GDM1 (cell line): ENCODE measurements at regions not wholly inside any gene's neighbourhood (a gene's known extent, or its start where the extent isn't known, plus 50 kb on each side); places are given as distances from the start of the nearest gene placed in this dataset.
"Not testable (repeated sequence)": the region's sequence is repeated elsewhere in the genome, so short reads cannot be mapped to it uniquely, and the experiment has no call there.

ENCODE experiments used
- DNase-seq: peaks from one replicate; lab custom pipeline; 2025; lab: John Stamatoyannopoulos, UW

DNA sequence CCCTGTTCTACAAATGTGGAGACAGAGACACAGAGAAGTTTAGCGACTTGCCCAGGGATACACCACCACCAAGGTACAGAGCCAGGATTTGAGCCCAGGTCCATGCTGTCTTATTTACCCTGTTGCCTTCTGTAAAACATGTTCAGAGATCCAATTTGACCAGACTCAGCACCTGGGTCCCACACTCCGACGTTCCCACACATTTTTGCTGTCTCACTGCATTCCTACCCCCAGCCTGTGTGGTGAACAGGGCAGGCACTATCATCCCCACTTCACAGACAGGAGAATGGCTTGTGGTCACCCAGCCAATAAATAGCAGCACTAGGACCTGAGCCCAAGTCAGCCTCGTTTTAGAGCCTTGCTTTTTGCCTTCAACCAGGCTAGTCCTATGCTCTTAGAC, 102.8 kb downstream of the PJA1 start:
- no peak for DNase-seq

DNA sequence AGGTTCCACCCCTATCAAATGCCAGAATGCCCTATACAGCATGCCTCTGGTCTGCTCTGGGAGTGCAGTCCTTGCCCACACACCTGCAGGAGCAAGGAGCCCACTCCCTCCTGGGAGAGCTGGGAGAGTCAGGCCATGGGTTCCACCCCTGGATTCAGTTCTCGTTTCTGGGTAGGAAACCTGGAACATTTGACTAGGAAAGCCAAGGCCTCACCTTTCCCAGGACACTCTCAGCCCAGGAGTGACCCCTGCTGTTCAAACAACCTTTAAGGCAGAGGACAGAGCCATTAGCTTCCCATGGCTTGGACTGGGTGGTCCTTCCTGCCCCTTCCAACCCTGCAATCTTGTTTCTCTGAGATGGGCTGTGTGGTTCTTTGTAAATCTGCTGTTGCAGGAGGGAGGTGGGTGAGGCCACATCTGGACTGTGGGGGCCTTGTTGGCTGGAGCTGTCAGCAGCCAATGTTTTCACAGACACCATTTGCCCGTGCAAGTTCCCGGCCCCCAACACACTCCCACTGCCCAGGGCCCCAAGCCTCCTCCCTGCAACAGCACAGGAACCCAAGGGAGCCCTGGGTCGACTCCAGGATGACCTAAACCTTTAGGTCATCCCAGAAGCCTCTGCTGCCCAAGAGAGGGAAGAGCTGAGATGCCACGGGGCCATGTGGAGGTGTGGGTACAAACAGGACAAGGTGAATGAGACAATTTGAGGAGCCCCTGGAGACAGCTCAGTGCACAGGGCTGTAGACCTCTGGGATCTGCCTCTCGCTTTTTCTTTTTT, 104.4 kb downstream of the PJA1 start:
- DNase-seq, result no peak

DNA sequence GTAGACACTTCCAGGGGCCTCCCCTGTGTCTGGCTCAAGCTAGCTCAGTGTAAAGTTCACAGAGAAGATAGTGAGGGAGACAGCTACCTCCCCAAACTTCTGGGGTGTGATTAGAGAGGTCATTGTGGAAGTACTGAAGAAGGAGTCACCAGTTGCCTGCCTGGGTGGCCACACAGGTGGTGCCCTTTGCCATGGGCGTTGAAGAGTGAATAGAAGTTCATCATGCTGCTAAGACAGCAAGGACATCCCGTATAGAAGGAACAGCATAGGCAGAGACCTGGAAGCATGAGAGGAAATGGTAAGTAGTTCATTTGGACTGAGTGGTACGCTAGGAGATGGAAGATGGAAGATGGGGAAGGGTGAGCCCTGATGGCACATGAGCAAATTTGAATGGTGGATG, 110.1 kb downstream of the PJA1 start:
- no peak for DNase-seq

DNA sequence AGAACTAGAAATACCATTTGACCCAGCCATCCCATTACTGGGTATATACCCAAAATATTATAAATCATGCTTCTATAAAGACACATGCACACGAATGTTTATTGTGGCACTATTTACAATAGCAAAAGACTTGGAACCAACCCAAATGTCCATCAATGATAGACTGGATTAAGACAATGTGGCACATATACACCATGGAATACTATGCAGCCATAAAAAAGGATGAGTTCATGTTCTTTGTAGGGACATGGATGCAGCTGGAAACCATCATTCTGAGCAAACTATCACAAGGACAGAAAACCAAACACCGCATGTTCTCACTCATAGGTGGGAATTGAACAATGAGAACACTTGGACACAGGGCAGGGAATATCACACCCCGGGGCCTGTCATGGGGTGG, 110.8 kb downstream of the PJA1 start:
- not testable (repeated sequence) for DNase-seq

DNA sequence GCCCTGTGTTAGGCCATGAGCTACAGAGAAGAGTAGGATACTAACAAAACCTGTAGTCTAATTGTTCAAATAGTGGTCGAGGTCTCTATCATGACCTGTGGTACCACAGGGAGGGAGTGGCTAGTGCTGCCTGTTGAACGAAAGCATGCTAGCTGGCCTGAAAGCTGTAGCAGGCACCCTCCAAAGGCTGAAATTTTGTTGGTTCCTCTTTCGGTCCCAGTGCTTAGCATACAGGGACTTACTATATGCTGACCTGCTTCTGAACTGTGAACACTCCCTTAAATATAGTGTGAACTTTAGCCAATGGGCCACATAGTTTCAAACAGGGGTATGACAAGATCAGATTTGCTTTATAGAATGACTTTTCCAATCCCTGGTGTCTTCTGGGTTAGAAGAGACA, 113.4 kb downstream of the PJA1 start:
- DNase-seq, result no peak

DNA sequence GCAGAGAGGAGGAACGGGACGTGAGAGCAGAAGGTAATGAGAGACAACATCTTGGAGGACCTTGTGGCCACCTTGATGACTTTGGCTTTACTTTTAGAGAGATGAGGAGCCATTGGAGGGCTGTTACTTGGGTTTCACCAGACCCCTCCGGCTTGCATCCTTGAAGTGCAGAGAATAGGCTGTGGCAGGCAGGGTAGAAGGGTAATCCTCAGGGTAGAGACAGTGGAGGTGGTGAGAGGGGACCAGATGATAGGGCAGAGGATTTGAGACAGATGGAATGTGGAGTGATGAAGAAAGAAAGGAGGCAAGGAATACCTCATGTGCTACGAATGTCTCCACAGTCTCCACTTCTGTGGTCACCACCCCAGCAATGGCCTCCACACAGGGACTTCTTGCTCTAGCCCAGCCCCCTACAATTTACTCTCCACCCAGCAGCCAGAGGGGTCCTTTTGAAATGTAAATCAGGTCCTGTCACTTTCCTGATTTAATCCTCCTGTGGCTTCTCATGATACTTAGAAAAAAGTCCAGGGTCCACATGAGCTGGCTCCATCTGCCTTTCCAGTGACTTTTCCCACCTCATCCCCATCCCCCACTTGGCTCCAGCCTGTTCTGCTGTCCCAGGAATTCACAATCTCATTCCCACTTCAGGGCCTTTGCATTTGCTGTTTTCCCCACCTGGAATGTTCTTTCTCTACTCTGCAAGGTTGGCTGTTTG, 115.0 kb downstream of the PJA1 start:
- no peak for DNase-seq

DNA sequence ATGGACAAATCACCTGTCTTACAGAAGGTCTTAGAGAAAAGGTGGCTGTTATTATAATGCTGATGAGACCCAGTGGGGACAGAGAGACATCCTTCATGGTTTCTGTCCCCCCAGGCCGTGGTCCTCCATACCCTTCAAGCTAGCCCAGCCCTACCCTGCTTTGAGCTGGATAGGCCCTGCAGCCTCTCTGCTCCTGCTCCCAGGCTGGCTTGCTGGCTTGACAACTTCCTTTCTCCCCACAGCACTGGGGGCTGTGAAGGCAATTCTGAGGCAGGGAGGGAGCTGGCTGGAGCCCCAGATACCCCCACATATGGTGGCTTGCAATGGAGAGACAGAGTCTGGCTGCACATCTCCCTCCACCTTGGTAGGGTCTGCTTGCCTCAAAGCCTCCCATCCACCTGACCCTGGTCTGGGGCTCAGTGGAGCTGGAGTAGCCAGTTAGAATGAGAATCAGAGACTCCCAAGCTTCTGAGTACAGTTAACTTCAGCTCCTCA, 118.2 kb downstream of the PJA1 start:
- no peak for DNase-seq

DNA sequence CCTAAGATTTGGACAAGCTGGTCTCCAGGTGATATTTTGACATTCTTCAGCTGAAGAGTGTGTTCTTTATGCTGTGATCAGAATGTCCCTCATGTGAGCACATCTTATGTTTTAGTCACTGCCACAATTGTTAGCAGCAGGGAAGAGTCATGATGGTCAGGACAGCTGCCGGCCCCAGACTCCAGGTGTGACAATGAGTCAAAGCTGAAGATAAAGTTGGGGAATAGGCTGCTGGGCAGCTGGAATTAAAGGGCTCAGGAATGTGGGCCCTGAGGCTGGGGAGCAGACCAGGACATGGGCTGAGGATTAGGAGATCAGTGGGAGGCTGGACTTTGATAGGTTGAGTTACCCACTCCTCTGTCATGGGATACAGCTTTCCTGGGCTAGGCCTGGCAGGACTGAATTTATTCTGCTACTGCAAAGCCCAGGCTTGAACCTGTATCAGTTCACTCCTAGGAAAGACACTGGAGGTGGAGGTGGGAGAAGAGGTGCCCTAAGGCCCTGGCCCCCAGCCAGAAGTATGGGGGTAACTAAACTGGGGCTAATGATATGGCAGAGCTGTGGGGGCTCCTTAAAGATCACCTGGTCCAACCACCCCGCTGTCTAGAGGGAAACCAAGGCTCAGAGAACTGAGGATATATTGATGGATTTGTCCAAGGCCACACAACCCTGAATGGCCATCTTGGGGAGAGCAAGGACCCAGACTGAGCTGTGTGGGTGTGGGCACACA, 119.5 kb downstream of the PJA1 start:
- no peak for DNase-seq

DNA sequence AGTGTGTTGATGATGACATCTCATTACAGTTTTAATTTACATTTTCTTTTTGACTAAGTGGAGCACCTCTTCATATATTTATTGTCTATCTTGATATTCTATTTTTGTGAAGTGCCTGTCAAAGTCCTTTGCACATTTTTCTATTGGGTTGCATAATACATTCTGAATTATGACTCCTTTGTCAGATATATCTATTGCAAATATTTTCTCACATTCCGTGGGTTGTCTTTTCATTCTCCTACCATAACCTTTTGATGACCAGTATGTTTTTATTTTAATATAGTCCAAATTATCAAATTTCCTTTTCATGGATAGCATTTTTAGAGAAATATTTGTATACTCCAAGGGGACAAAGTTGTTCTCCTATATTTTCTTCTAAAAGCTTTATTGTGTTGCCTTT, 126.4 kb downstream of the PJA1 start:
- no peak for DNase-seq

DNA sequence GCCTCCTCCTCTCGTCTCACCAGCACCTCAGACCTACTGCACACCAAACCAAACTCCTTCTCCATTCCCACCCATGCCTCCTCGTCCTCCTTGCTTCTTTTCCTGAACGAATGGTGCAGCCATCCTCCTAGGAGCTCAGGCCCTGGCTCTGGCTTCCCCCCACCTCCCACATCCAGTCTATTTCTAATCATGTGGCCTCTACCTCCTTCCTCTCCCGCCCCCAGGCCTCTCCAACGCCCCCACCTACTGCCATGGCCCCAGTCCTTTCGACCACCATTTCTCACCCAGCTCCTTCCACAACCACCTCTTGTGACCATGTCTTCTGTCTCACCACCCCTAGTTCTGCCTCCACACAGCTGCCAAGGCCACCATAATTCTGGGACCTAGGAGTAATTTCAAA, 127.1 kb downstream of the PJA1 start:
- DNase-seq, result no peak

DNA sequence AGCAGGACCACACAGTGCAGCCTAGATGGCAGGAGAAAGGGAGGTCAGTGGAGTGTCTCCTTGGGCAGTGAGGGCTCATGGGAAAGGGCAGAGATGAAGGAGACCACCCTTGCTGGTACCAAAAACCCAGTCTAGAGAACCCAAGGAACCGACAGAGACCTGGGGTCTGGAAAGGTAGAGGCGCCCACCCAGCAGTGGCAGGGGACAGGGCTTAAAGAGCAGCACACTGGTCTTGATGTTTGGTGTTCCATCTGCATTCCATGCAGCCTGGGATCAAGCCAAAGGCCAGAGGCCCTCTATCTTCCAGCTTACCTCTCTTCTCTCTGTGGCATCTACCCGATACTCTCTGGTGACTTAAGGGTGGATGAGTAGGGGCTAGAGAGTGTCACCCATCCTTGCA, 127.5 kb downstream of the PJA1 start:
- DNase-seq, result no peak

DNA sequence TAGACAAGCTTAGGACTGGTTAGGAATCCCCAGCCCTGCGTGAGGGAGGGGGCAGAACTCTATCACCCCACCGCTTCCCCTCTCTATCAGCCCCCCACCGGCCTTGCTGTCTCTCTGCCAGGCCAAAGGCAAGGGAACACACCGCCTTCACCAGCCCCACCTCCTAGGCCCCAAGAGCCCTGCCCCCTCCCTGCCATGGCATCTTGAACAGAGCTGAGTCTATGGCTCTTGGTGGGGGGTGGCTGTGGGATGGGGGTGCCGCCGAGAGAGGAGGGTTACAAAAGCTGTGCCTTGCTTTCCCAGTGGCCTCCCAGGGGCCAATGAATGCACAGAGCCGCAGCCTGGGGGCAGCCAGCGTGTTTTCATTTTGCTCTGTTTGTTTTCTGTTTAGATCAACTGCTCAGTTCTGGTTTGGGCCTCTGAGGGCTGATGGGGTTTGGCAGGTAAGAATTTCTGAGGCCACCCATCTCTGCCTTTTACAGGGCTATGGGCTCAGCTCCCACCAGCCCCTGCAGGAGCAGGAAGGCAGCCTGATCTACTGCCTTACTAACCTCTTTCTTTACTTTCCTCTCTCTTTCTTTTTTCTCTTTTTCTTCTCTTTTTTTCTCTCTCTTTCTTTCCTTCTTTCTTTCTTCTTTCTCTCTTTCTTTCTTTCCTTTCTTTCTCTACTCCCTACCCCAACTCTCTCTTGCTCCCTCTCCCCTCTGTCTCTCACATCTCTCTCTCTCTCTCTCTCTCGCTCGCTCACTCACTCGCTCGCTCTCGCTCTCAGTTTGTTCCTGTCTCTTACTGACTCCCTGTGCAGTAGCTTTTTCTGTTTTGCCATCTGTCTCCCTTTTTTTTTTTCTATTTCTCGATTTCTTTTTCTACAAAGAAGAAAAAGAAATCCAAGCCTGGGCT, 128.3 kb downstream of the PJA1 start:
- DNase-seq, result no peak

DNA sequence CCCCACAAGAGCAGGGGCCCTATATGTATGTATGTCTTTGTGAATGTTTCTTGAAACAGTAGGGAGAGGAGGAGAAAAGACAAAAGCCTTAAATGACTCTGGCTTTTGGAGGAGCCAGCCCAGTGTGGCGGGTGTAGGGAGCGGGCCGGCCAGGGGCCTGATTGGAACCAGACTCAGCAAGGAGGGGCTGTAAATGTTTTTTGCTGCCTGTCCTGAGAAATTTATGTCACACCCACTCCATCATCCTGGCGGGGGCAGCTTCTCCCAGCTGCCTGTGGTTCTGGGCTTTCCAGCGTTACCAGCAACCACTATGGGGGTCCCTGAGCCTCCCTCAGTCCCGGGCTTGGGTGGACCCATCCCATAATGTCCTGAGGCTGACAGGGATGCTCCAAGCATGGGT, 130.8 kb downstream of the PJA1 start:
- no peak for DNase-seq

DNA sequence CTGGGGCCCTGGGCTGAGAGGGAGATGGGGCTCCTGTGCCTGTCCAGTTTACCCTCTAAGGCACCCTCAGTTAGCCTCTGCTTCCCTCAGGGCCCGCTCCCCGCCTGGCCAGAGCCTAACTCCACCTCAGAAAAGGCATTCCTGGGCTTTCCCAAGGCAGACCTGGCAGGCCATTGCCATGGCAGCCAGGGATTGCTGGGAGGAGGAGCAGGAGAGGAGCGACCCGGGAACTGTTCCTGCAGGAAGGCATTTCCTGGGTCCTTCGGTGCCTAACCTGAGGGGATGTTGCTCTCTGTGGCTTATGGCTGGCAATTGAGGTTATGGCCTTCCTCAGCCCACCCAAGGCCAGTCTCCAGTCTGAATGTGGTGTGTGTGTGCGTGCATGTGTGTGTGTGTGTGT, 131.3 kb downstream of the PJA1 start:
- no peak for DNase-seq

DNA sequence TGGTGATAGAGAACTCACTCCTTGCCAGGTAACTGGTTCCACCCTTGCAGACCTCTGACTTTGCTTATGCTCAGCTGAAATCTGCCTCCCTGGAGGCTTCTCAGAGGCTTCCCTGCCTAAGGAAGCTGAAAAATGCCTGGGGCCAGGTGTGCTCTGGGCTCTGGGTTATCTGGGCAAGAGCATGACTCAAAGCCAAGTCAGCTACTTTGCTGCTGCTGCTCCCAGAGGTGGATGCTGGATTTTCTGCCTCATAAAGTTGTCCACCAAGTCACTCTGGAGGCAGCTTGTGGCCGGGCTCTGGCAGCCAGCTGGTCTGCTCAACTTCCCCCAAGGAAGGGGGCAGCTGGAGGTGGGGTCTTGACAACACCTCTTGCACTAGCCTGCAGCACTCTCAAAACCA, 132.7 kb downstream of the PJA1 start:
- DNase-seq, result no peak

DNA sequence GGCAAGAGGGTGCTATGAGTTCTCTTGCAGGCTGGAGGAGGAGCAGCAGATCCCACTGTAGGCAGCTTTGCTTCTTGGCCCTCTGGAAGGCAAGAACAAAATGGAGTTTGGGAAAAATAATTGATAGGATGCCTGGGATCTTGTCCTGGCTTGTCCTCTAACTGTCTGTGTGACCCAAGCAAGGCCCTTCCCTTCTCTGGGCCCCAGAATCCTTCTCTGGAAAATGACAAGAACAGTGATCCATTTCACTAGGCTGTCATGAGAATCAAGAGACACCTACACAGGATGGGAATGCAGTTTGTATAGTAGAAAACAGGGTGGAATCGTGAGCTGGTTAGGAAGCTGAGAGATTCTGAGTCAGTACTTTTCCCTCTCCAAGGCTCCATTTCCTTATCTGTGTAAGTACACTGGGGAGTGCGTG, 133.3 kb downstream of the PJA1 start:
- DNase-seq, result no peak

DNA sequence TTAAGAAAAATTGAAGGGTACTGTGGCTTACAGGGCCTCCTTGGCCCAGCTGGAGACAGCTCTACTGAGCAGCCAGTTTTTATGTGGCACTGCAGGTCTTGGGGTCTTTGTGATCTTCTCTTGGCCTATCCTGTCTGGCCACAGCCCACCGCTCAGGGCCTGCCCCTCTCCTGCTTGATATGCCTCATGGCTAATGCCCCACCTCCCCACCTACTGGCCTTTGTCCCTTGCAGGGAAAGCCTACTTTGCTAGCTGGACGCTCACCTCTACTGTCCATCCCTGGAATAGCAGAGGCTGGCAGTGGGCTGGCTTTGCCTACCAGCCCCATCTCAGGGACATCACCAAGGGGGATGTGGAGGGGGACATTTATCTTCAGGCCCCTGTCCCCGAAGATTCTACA, 134.1 kb downstream of the PJA1 start:
- DNase-seq, result no peak

DNA sequence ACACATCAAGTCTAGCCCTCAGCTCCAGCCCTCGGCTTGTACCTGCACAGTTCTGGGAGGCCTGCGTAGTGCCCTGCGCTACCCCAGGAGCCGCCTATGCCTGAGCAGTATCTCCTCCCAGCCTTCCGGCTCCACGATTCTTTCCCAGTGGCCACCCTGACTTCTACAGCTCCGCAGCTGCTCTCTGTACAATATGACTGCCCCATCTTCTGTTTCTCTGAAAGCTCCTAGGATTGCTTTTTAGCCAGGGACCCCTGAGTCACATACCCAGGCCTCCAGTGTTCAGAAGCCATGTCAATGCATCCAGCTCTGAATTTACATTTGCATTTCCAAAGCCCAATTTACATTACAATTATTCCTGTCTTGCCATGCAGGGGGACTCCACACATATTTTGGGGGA, 135.5 kb downstream of the PJA1 start:
- DNase-seq, result no peak

DNA sequence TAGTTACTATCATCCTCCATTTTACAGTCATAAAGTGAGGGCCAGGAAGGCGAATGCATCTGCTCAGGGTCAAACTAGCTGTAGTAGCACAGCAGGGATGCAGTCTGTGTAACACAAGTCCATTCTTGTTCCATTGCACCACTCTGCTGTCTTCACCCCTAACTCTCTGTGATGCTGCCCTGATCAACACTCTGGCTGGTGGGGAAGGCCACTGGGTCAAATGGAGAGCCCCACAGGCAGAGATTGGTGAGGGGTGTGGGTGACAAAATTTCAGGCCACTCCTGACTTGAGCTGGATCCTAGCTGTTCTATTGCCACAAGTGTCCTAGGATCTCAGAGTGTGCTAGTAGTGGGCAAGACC, 136.5 kb downstream of the PJA1 start:
- no peak for DNase-seq

DNA sequence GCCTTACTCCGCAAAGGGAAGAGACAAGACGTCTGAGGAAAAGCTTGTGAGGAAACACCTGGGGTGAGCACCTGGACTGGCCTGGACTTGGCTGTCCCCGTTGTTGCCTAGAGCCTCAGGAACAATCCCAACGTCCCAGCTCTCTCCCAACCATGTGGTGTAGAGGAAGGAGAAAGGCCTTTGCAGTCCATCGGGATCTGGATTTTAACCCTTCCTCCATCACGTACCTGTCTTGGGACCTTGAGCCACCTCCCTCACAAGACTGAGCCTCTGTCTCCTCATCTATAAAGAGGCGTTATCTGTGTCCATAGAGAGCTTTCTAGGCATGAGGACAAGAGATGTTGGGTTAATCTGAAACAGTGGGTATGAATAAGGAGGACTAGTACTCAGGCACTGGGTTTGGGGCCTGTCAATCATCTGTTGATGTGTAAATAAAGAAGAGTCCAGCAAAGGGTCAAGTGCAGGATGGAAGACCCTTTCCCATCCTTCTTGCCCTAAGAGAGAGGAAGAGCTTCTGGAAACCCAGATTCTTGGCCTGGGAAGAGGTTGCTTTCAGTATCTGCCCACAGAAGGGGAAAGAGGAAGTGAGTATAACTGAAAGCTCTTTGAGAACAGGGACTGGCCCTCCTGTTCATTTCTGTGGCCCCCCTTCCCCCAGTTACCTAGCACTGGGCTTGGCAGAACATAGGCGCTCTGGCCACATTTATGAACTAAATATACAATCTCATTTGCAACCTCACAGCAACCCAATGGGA, 137.1 kb downstream of the PJA1 start:
- no peak for DNase-seq
